ENCODE measurements at regions not wholly inside any gene's neighbourhood (a gene's known extent, or its start where the extent isn't known, plus 50 kb on each side); places are given as distances from the start of the nearest gene placed in this dataset.

- TF ChIP-seq PHF8 (IDR thresholded peaks at IDR 0.05; ENCODE audit: borderline replicate concordance, low read depth) (no peak), MAFK (IDR thresholded peaks at IDR 0.05; ENCODE audit: partially characterized antibody) (no peak), CBX2 (IDR thresholded peaks at IDR 0.05; ENCODE audit: borderline replicate concordance, low read depth) (no peak), MYC (IDR thresholded peaks at IDR 0.05; ENCODE audit: borderline replicate concordance, low read length) (no peak), SMC3 (IDR thresholded peaks at IDR 0.05) (no peak), RCOR1 (IDR thresholded peaks at IDR 0.05; ENCODE audit: low read depth, low read length) (no peak), RNF2 (IDR thresholded peaks at IDR 0.05; ENCODE audit: borderline replicate concordance, low read depth) (no peak), NPAS2 (CRISPR knock-in tag; IDR thresholded peaks at IDR 0.05; ENCODE audit: borderline replicate concordance) (no peak), HES2 (IDR thresholded peaks at IDR 0.05) (no peak), CHD4 (IDR thresholded peaks at IDR 0.05; ENCODE audit: borderline replicate concordance) (no peak), FOSL2 (IDR thresholded peaks at IDR 0.05) (no peak), FOSL2 (CRISPR knock-in tag; IDR thresholded peaks at IDR 0.05) (no peak), NFE2L2 (conservative IDR thresholded peaks at IDR 0.05; ENCODE audit: low read length) (no peak)
- TF ChIP-seq, protein P1, sequence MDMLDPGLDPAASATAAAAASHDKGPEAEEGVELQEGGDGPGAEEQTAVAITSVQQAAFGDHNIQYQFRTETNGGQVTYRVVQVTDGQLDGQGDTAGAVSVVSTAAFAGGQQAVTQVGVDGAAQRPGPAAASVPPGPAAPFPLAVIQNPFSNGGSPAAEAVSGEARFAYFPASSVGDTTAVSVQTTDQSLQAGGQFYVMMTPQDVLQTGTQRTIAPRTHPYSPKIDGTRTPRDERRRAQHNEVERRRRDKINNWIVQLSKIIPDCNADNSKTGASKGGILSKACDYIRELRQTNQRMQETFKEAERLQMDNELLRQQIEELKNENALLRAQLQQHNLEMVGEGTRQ (IDR thresholded peaks at IDR 0.05) = no peak
- TF ChIP-seq, protein P2, sequence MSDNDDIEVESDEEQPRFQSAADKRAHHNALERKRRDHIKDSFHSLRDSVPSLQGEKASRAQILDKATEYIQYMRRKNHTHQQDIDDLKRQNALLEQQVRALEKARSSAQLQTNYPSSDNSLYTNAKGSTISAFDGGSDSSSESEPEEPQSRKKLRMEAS (IDR thresholded peaks at IDR 0.05) = no peak
- TF ChIP-seq, protein P3, sequence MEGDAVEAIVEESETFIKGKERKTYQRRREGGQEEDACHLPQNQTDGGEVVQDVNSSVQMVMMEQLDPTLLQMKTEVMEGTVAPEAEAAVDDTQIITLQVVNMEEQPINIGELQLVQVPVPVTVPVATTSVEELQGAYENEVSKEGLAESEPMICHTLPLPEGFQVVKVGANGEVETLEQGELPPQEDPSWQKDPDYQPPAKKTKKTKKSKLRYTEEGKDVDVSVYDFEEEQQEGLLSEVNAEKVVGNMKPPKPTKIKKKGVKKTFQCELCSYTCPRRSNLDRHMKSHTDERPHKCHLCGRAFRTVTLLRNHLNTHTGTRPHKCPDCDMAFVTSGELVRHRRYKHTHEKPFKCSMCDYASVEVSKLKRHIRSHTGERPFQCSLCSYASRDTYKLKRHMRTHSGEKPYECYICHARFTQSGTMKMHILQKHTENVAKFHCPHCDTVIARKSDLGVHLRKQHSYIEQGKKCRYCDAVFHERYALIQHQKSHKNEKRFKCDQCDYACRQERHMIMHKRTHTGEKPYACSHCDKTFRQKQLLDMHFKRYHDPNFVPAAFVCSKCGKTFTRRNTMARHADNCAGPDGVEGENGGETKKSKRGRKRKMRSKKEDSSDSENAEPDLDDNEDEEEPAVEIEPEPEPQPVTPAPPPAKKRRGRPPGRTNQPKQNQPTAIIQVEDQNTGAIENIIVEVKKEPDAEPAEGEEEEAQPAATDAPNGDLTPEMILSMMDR (IDR thresholded peaks at IDR 0.05) = no peak
- TF ChIP-seq, protein P4, sequence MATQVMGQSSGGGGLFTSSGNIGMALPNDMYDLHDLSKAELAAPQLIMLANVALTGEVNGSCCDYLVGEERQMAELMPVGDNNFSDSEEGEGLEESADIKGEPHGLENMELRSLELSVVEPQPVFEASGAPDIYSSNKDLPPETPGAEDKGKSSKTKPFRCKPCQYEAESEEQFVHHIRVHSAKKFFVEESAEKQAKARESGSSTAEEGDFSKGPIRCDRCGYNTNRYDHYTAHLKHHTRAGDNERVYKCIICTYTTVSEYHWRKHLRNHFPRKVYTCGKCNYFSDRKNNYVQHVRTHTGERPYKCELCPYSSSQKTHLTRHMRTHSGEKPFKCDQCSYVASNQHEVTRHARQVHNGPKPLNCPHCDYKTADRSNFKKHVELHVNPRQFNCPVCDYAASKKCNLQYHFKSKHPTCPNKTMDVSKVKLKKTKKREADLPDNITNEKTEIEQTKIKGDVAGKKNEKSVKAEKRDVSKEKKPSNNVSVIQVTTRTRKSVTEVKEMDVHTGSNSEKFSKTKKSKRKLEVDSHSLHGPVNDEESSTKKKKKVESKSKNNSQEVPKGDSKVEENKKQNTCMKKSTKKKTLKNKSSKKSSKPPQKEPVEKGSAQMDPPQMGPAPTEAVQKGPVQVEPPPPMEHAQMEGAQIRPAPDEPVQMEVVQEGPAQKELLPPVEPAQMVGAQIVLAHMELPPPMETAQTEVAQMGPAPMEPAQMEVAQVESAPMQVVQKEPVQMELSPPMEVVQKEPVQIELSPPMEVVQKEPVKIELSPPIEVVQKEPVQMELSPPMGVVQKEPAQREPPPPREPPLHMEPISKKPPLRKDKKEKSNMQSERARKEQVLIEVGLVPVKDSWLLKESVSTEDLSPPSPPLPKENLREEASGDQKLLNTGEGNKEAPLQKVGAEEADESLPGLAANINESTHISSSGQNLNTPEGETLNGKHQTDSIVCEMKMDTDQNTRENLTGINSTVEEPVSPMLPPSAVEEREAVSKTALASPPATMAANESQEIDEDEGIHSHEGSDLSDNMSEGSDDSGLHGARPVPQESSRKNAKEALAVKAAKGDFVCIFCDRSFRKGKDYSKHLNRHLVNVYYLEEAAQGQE (IDR thresholded peaks at IDR 0.05) = no peak
- TF ChIP-seq, protein P5, sequence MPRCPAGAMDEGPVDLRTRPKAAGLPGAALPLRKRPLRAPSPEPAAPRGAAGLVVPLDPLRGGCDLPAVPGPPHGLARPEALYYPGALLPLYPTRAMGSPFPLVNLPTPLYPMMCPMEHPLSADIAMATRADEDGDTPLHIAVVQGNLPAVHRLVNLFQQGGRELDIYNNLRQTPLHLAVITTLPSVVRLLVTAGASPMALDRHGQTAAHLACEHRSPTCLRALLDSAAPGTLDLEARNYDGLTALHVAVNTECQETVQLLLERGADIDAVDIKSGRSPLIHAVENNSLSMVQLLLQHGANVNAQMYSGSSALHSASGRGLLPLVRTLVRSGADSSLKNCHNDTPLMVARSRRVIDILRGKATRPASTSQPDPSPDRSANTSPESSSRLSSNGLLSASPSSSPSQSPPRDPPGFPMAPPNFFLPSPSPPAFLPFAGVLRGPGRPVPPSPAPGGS (IDR thresholded peaks at IDR 0.05) = no peak
- TF ChIP-seq, protein P6, sequence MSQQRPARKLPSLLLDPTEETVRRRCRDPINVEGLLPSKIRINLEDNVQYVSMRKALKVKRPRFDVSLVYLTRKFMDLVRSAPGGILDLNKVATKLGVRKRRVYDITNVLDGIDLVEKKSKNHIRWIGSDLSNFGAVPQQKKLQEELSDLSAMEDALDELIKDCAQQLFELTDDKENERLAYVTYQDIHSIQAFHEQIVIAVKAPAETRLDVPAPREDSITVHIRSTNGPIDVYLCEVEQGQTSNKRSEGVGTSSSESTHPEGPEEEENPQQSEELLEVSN (IDR thresholded peaks at IDR 0.05; ENCODE audit: borderline replicate concordance, low read depth) = no peak
- CTCF ChIA-PET = no interaction called here
- no peak for DNase-seq (ENCODE audit: low read depth in 1 of 2, low spot score in 1 of 2)
- 23% methylated on average over 3 of the region's 3 CpGs for WGBS (ENCODE audit: missing lambda C conversion rate)
- H3K4me1 ChIP-seq = no peaks in the 10 kb centered on the region
- no peak overlapping the region for H3K27ac ChIP-seq
- no peak overlapping the region for H3K4me2 ChIP-seq
- no peaks in the 10 kb centered on the region for H3K9me3 ChIP-seq
- POLR2A ChIA-PET = no interaction called here
- no peak overlapping the region for H3K4me3 ChIP-seq
- no peak for ATAC-seq
- no peak for FAIRE-seq
Measured at GRCh38 chr3:102573483-102574028, 138.7 kb downstream of the ZPLD1 start.

Data from A549 (cell line).